DOHH2 (cell line): ENCODE measurements at regions not wholly inside any gene's neighbourhood (a gene's known extent, or its start where the extent isn't known, plus 50 kb on each side); places are given as distances from the start of the nearest gene placed in this dataset.

Source experiments
- H3F3A ChIP-seq: fragments of 200-600 bp; sonication (generic), shearing (Covaris generic); 2 replicates; pipeline ENCODE4 v1.6.0; 2016; ENCODE audit warnings: antibody characterized with exemption, mild to moderate bottlenecking; ENCODE audit not compliant: control insufficient read depth, insufficient read depth
- H3K27ac ChIP-seq: fragments of 200-600 bp; sonication (generic); 2 replicates; pipeline ENCODE4 v1.5.1; 2014; ENCODE audit warnings: low read depth, mild to moderate bottlenecking, low read length, moderate library complexity
- H3K27me3 ChIP-seq: fragments of 200-600 bp; sonication (generic); 2 replicates; pipeline ENCODE4 v1.6.1; 2014; ENCODE audit warnings: mild to moderate bottlenecking, low read length, mixed read lengths; ENCODE audit not compliant: control insufficient read depth
- H3K36me3 ChIP-seq: fragments of 200-600 bp; sonication (generic); 2 replicates; pipeline ENCODE4 v1.6.1; 2014; ENCODE audit warnings: mild to moderate bottlenecking, low read length, moderate library complexity, mixed read lengths; ENCODE audit not compliant: control insufficient read depth
- H3K4me1 ChIP-seq: fragments of 200-600 bp; sonication (generic); 2 replicates; pipeline ENCODE4 v1.6.1; 2014; ENCODE audit warnings: mild to moderate bottlenecking, low read length, mixed read lengths; ENCODE audit not compliant: control insufficient read depth
- H3K4me2 ChIP-seq: fragments of 200-600 bp; sonication (generic); 2 replicates; pipeline ENCODE4 v1.6.0; 2014; ENCODE audit warnings: mild to moderate bottlenecking, low read length, moderate library complexity
- H3K4me3 ChIP-seq: fragments of 200-600 bp; sonication (generic); 2 replicates; pipeline ENCODE4 v1.5.1; 2014; ENCODE audit warnings: mild to moderate bottlenecking, low read length, mixed read lengths
- H3K79me2 ChIP-seq: fragments of 200-600 bp; sonication (generic); 2 replicates; pipeline ENCODE4 v1.6.1; 2014; ENCODE audit warnings: mild to moderate bottlenecking, low read length, mixed read lengths; ENCODE audit not compliant: control insufficient read depth
- H3K9me2 ChIP-seq: fragments of 200-600 bp; sonication (generic); replicated peaks from 2 replicates; pipeline ENCODE4 v1.6.1; 2014; ENCODE audit warnings: mild to moderate bottlenecking, low read length, mixed read lengths; ENCODE audit not compliant: control insufficient read depth
- H3K9me3 ChIP-seq: fragments of 200-600 bp; sonication (generic); 2 replicates; pipeline ENCODE4 v1.6.1; 2014; ENCODE audit warnings: antibody characterized with exemption, low read length, mixed read lengths; ENCODE audit not compliant: control insufficient read depth, insufficient read depth
- H4K20me1 ChIP-seq: fragments of 200-600 bp; sonication (generic); 2 replicates; pipeline ENCODE4 v1.6.0; 2014; ENCODE audit warnings: low read depth, mild to moderate bottlenecking, antibody characterized with exemption, low read length, moderate library complexity; ENCODE audit not compliant: control insufficient read depth, insufficient read depth
- CTCF ChIP-seq: fragments of 200-600 bp; sonication (generic); IDR thresholded peaks from one replicate; pipeline ENCODE4 v1.5.1; 2014; ENCODE audit warnings: antibody characterized with exemption, mild to moderate bottlenecking, low read depth, low read length; ENCODE audit not compliant: poor library complexity, severe bottlenecking
- EZH2phosphoT487 ChIP-seq: fragments of 200-600 bp; sonication (generic); IDR thresholded peaks from 2 replicates; pipeline ENCODE4 v1.6.1; 2017; ENCODE audit warnings: borderline replicate concordance, mild to moderate bottlenecking, antibody characterized with exemption, low read length, moderate library complexity, mixed read lengths

DNA sequence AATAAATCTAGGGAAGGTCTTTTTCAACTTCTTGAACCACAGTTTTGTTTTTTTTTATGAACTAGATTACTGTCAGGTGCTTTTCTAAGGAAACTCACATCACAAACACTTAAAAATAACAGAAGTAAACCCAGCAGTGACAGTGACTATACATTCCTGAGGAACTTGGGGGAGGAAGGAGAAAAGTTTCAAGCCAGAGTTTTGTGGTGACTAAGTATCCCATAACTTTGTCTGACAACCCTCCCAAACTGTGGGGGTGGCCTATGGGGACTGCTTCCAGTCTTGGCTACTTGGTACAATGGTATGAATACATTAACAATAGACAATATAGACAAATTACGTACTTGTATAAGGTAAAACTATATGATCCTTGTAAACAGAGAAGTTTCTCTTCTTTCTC lies 202.5 kb upstream of the MAN1A1 start:
- no peak overlapping the region for H3K4me2 ChIP-seq
- no peak overlapping the region for H3K4me3 ChIP-seq
- TF ChIP-seq EZH2phosphoT487 (no peak), CTCF (no peak)
- H3K27me3 ChIP-seq: no peaks in the 10 kb centered on the region
- H3K79me2 ChIP-seq: no peaks in the 10 kb centered on the region
- H3K27ac ChIP-seq: no peak overlapping the region
- no peaks in the 10 kb centered on the region for H3K9me3 ChIP-seq
- H3K9me2 ChIP-seq: no peaks in the 10 kb centered on the region
- no peaks in the 10 kb centered on the region for H3K36me3 ChIP-seq
- no peaks in the 10 kb centered on the region for H3F3A ChIP-seq
- no peaks in the 10 kb centered on the region for H4K20me1 ChIP-seq
- no peaks in the 10 kb centered on the region for H3K4me1 ChIP-seq

DNA sequence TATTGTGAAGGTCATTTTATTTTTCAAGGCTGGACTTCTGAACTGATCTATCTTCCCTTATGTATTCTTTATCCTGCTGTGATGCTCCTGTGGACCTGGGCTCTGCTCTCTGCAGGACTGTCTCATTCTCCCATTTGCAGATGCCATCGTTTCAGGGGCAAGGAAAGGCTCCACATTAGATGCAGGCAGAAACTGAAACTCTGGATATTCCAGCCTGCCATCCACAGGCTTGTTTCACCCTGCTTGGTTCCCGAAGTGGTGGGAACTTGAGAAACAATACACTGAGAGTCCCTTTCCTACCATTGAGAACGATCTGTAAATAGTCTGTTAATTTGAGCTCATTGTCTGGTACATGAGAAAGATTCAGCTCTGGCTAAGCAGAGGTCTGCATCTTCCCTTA lies 197.5 kb upstream of the MAN1A1 start:
- TF ChIP-seq EZH2phosphoT487: no peak
- TF ChIP-seq CTCF: no peak
- H3K4me3 ChIP-seq: no peak overlapping the region
- no peaks in the 10 kb centered on the region for H3F3A ChIP-seq
- no peaks in the 10 kb centered on the region for H3K36me3 ChIP-seq
- H3K9me3 ChIP-seq: no peaks in the 10 kb centered on the region
- no peaks in the 10 kb centered on the region for H3K4me1 ChIP-seq
- no peaks in the 10 kb centered on the region for H3K79me2 ChIP-seq
- no peak overlapping the region for H3K4me2 ChIP-seq
- H4K20me1 ChIP-seq: no peaks in the 10 kb centered on the region
- no peaks in the 10 kb centered on the region for H3K27me3 ChIP-seq
- no peak overlapping the region for H3K27ac ChIP-seq
- H3K9me2 ChIP-seq: no peaks in the 10 kb centered on the region

GRCh38 chr6:119545245-119545644 lies 195.7 kb upstream of the MAN1A1 start:
- no peak for TF ChIP-seq CTCF
- TF ChIP-seq EZH2phosphoT487: no peak
- Histone ChIP-seq H3F3A (no peaks in the 10 kb centered on the region), H3K9me2 (no peaks in the 10 kb centered on the region), H3K9me3 (no peaks in the 10 kb centered on the region; the same call in 1 of the 2 replicates), H3K27ac (no peak overlapping the region), H3K4me2 (no peak overlapping the region), H3K4me1 (no peaks in the 10 kb centered on the region), H3K4me3 (no peak overlapping the region), H3K27me3 (no peaks in the 10 kb centered on the region), H3K79me2 (no peaks in the 10 kb centered on the region), H4K20me1 (no peaks in the 10 kb centered on the region), H3K36me3 (no peaks in the 10 kb centered on the region)
